Psoas muscle (tissue), 7 donors: ENCODE measurements at regions not wholly inside any gene's neighbourhood (a gene's known extent, or its start where the extent isn't known, plus 50 kb on each side); places are given as distances from the start of the nearest gene placed in this dataset.

Source experiments
- ATAC-seq, 4 donors: fragments of 200-7000 bp; cut with Tn5 transposase; one replicate each; pipeline ENCODE4 v1.9.1; 2020; ENCODE audit warnings: moderate library complexity in 3 of 4, mild to moderate bottlenecking in 2 of 4
- DNase-seq, 2 donors: peaks; one replicate each; pipeline ENCODE4 v3.0.0-alpha.2; 2020
- H3K27ac ChIP-seq: fragments of 200-600 bp; one replicate; pipeline ENCODE4 v1.8.0; 2022
- H3K27me3 ChIP-seq, 3 donors: fragments of 200-600 bp in 1 of 3; one replicate each; pipeline versions ENCODE4 v1.6.1 to v1.8.0; 2013 to 2022; ENCODE audit warnings: low read length in 2 of 3, mild to moderate bottlenecking in 2 of 3, moderate library complexity in 1 of 3; ENCODE audit not compliant: insufficient read depth in 3 of 3
- H3K36me3 ChIP-seq, 2 donors: fragments of 200-600 bp in 1 of 2; one replicate each; pipeline versions ENCODE4 v1.6.1 to v1.8.0; 2013 to 2022; ENCODE audit warnings: low read depth in 1 of 2, mild to moderate bottlenecking in 1 of 2, moderate library complexity in 1 of 2; ENCODE audit not compliant: insufficient read depth in 1 of 2
- H3K4me1 ChIP-seq: fragments of 200-600 bp; one replicate; pipeline ENCODE4 v1.8.0; 2022
- H3K4me3 ChIP-seq: fragments of 200-600 bp; one replicate; pipeline ENCODE4 v1.8.0; 2022; ENCODE audit warnings: mild to moderate bottlenecking
- H3K9me3 ChIP-seq: fragments of 200-600 bp; one replicate; pipeline ENCODE4 v1.8.0; 2022
- WGBS, 3 donors: extraction: QIAGEN DNeasy Blood & Tissue Kit; methylation state at CpG; one replicate each; pipeline versions ENCODE4 v1.1.6 to v1.1.7; 2013; 5-methylcytosine and 5-hydroxymethylcytosine counted together
- intact Hi-C, 2 donors: fragments of 100-400 bp; cut with DNase I; formaldehyde crosslinking; loops; one replicate each; pipeline versions ENCODE4 v1.11.0 to v1.14.2; 2022
- TF ChIP-seq, protein P1 (sequence below): fragments of 200-600 bp; IDR thresholded peaks from one replicate; pipeline ENCODE4 v1.8.0; 2022; ENCODE audit warnings: antibody characterized with exemption
- donor health status: healthy with polysubstance abuse.
- donor health status: DM: no; HTN: no; CAD: no; lungs with moderate emphysema.
- donor health status: Bipolar disorder and iron deficiency.
- donor health status: healthy.
- donor health status: DM: yes; HTN: yes; CAD: no.
- donor health status: DM: no; HTN: no; CAD: no.
- donor health status: DM: yes; HTN: yes; CAD: no.

DNA sequence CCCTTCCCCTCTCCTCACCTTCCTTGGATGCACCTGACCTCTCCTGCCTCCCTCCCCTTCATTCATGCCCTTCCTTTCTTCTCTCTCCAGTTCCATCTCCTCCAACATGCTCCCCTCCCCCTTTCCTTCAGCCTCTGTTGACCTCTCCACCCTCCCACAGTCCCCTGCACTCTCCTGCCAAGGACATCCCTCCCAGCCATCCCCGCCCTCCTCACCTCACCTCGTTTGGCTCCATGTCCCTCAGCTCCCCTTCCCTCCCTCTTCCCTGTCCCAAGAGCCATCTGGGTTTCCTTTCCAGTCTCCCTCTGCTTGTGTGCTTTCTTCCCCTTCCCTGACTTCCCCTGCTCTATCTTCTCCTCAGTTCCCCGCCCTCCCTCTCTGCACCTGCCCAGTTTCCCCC lies 819.7 kb downstream of the KCNJ18 start:
- intact Hi-C loops: no loop called here
- no peaks in the 10 kb centered on the region for H3K36me3 ChIP-seq
- no peak for ATAC-seq
- H3K9me3 ChIP-seq: no peaks in the 10 kb centered on the region
- no peak overlapping the region for H3K27ac ChIP-seq
- H3K4me1 ChIP-seq: no peaks in the 10 kb centered on the region
- no peak overlapping the region for H3K4me3 ChIP-seq
- TF ChIP-seq, protein P1, sequence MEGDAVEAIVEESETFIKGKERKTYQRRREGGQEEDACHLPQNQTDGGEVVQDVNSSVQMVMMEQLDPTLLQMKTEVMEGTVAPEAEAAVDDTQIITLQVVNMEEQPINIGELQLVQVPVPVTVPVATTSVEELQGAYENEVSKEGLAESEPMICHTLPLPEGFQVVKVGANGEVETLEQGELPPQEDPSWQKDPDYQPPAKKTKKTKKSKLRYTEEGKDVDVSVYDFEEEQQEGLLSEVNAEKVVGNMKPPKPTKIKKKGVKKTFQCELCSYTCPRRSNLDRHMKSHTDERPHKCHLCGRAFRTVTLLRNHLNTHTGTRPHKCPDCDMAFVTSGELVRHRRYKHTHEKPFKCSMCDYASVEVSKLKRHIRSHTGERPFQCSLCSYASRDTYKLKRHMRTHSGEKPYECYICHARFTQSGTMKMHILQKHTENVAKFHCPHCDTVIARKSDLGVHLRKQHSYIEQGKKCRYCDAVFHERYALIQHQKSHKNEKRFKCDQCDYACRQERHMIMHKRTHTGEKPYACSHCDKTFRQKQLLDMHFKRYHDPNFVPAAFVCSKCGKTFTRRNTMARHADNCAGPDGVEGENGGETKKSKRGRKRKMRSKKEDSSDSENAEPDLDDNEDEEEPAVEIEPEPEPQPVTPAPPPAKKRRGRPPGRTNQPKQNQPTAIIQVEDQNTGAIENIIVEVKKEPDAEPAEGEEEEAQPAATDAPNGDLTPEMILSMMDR: no peak
- H3K27me3 ChIP-seq: no peaks in the 10 kb centered on the region
- DNase-seq: no peak
- WGBS, 3 donors: 58 to 72% (median 63%) methylated on average over 3 of the region's 3 CpGs

DNA sequence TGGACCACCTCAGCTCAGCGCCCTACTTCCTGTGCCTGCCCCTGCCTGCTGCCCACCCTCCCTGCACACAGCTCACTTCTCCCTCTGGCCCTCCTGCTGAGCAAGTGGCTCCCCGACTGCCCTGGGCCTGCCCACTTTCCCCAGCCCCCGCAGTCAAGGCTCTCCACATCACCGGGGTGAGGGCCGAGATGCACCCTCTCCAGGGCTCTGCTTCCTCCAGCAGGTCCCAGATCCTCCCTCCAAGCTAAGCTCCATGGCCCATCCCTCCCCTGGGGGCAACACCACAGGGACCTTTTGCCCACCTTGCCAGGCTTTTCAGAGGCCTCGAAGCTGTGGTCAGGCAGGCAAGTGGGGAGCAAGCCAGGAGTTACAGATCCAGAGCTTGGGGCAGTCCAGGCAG lies 820.2 kb downstream of the KCNJ18 start:
- whole genome bisulfite sequencing, 3 donors: 87 to 89% (median 87%) methylated on average over 6 of the region's 6 CpGs
- H3K27ac ChIP-seq: no peak overlapping the region
- ATAC-seq: no peak
- intact Hi-C loops: no loop called here
- no peak for DNase-seq
- H3K9me3 ChIP-seq: no peaks in the 10 kb centered on the region
- H3K27me3 ChIP-seq: no peaks in the 10 kb centered on the region
- no peaks in the 10 kb centered on the region for H3K36me3 ChIP-seq
- TF ChIP-seq, protein P1: no peak
- no peaks in the 10 kb centered on the region for H3K4me1 ChIP-seq
- no peak overlapping the region for H3K4me3 ChIP-seq

DNA sequence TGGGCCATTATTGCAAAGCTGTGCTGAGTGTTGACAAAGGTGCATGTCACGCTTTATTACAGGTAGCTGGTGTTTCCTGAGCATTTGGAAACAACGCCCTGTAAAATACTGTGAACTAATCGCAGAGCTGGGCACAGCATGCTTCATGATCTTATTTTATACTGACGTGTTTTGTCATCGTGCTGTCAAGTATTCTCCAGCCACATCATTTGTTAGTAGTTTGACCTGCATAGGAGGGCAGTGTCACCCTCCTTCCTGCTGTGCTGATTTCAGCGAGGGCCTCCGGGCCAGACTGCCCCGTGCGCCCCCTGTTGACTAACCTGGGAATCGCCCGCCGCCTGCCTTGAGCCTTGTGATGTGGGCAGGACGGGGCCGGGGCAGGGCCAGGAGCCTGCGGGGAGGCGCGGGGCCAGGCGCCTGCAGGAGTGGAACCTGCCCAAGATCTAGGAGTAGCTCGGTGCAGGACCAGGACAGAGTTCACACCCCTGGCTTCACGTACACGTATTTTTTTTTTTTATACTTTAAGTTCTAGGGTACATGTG lies 820.7 kb downstream of the KCNJ18 start:
- intact Hi-C loops: no loop called here
- no peak overlapping the region for H3K27ac ChIP-seq
- no peaks in the 10 kb centered on the region for H3K4me1 ChIP-seq
- H3K4me3 ChIP-seq: no peak overlapping the region
- H3K36me3 ChIP-seq: no peaks in the 10 kb centered on the region
- 72 to 77% (median 75%) methylated on average over 21 of the region's 21 CpGs for WGBS, 3 donors
- no peak for DNase-seq
- TF ChIP-seq, protein P1: no peak
- no peaks in the 10 kb centered on the region for H3K9me3 ChIP-seq
- no peaks in the 10 kb centered on the region for H3K27me3 ChIP-seq
- ATAC-seq: no peak

DNA sequence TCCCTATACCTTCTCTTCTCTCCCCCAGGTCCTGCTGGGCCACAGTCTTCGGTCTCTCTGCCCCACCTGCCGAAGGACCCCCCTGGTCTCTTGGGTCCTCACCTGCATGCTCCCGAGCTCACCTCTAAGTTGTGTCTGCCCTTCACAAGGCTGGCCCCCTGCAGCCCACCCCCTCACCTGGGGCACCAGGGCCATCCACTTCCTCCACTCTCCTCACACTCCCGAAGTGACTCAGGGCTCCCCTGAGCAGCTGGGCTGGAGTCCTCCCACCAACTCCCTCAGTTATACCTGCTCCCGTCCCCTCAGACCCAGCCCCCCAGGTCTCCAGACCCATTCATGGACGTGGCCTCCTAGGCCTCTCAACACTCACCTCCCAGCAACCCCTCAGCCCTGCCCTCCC lies 822.0 kb downstream of the KCNJ18 start:
- no peak for ATAC-seq
- Histone ChIP-seq H3K36me3 (no peaks in the 10 kb centered on the region), H3K27ac (no peak overlapping the region), H3K27me3 (no peaks in the 10 kb centered on the region), H3K9me3 (no peaks in the 10 kb centered on the region), H3K4me3 (no peak overlapping the region), H3K4me1 (no peaks in the 10 kb centered on the region)
- WGBS, 3 donors: 62 to 67% (median 63%) methylated on average over 6 of the region's 6 CpGs
- intact Hi-C loops: no loop called here
- TF ChIP-seq, protein P1: no peak
- DNase-seq: no peak

DNA sequence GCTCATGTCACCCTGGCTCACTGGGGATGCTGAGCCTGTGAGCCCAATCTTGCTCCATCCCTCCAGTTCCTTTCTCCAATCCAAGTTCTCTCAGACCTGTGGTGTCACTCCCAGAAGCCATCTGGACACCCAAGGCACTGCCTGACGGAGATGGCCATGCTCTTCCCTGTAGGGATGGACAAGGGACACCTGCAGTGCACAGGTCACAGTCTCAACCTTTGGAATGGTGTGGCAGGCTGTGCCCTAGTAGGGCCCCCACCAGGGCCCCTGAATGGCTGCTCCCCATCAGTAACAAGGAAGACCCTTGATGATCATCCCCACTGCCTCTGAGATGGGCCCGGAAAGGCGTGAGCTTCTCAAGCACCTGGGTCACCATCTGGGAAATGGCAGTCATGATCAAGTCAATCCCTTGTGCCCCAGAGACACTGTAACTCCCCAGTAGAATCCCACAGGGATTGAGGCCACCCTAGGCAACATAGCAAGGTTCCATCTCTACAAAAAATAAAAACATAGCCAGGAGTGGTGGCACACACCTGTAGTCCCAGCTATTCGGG lies 822.5 kb downstream of the KCNJ18 start:
- H3K4me3 ChIP-seq: no peak overlapping the region
- DNase-seq (no peak), ATAC-seq (no peak)
- intact Hi-C loops: no loop called here
- no peaks in the 10 kb centered on the region for H3K27me3 ChIP-seq
- TF ChIP-seq, protein P1: no peak
- WGBS, 3 donors: 76 to 83% (median 81%) methylated on average over 4 of the region's 4 CpGs
- H3K27ac ChIP-seq: no peak overlapping the region
- no peaks in the 10 kb centered on the region for H3K9me3 ChIP-seq
- H3K36me3 ChIP-seq: no peaks in the 10 kb centered on the region
- H3K4me1 ChIP-seq: no peaks in the 10 kb centered on the region
